SU-DHL-6 (cell line): ENCODE measurements at regions not wholly inside any gene's neighbourhood (a gene's known extent, or its start where the extent isn't known, plus 50 kb on each side); places are given as distances from the start of the nearest gene placed in this dataset.

Source experiments
- H2AFZ ChIP-seq: fragments of 200-600 bp; sonication (generic); 2 replicates; pipeline ENCODE4 v1.6.1; 2014; ENCODE audit warnings: low read depth, mild to moderate bottlenecking, moderate library complexity, mixed read lengths, antibody characterized with exemption, low read length; ENCODE audit not compliant: severe bottlenecking
- H3F3A ChIP-seq: fragments of 200-600 bp; shearing (Covaris generic); 2 replicates; pipeline ENCODE4 v1.6.0; 2016; ENCODE audit warnings: antibody characterized with exemption, mild to moderate bottlenecking; ENCODE audit not compliant: insufficient read depth
- H3K27ac ChIP-seq: fragments of 200-600 bp; sonication (generic); 2 replicates; pipeline ENCODE4 v1.5.1; 2016; ENCODE audit warnings: low read depth, mild to moderate bottlenecking, low read length, moderate library complexity, mixed read lengths
- H3K27me3 ChIP-seq: fragments of 200-600 bp; sonication (generic), shearing (Covaris generic); 2 replicates; pipeline ENCODE4 v1.6.0; 2014; ENCODE audit warnings: mild to moderate bottlenecking, low read length
- H3K36me3 ChIP-seq: fragments of 200-600 bp; sonication (generic); 2 replicates; pipeline ENCODE4 v1.6.1; 2014; ENCODE audit warnings: mild to moderate bottlenecking, low read length, mixed read lengths
- H3K4me2 ChIP-seq: fragments of 300-600, 200-600 bp; shearing (Covaris generic), sonication (generic); 2 replicates; pipeline ENCODE4 v1.6.0; 2014; ENCODE audit warnings: low read length, low read depth, mild to moderate bottlenecking; ENCODE audit not compliant: poor library complexity, severe bottlenecking
- H3K4me3 ChIP-seq: fragments of 200-600 bp; sonication (generic); 2 replicates; pipeline ENCODE4 v1.5.1; 2014; ENCODE audit warnings: antibody characterized with exemption, low read length, mild to moderate bottlenecking, mixed read lengths; ENCODE audit not compliant: insufficient read depth, poor library complexity, severe bottlenecking
- H3K79me2 ChIP-seq: fragments of 200-600 bp; sonication (generic); 2 replicates; pipeline ENCODE4 v1.6.1; 2014; ENCODE audit warnings: mild to moderate bottlenecking, low read length, moderate library complexity; ENCODE audit not compliant: insufficient read depth
- H3K9ac ChIP-seq: fragments of 200-600 bp; sonication (generic); 2 replicates; pipeline ENCODE4 v1.7.0; 2014; ENCODE audit warnings: mild to moderate bottlenecking, low read length
- H3K9me2 ChIP-seq: fragments of 200-600 bp; sonication (generic); replicated peaks from 2 replicates; pipeline ENCODE4 v1.6.1; 2014; ENCODE audit warnings: low read length; ENCODE audit not compliant: insufficient read depth
- H3K9me3 ChIP-seq: fragments of 200-600 bp; sonication (generic); 2 replicates; pipeline ENCODE4 v1.6.1; 2014; ENCODE audit warnings: low read length, mixed read lengths; ENCODE audit not compliant: insufficient read depth
- H4K20me1 ChIP-seq: fragments of 200-600 bp; sonication (generic); 2 replicates; pipeline ENCODE4 v1.6.1; 2014; ENCODE audit warnings: low read depth, mild to moderate bottlenecking, antibody characterized with exemption, low read length, moderate library complexity, mixed read lengths
- CTCF ChIP-seq: fragments of 200-600 bp; sonication (generic); IDR thresholded peaks from one replicate; pipeline ENCODE4 v1.5.1; 2017; ENCODE audit warnings: antibody characterized with exemption, mild to moderate bottlenecking, low read length, moderate library complexity; ENCODE audit not compliant: insufficient read depth, poor library complexity, severe bottlenecking
- EZH2phosphoT487 ChIP-seq: fragments of 200-600 bp; sonication (generic), shearing (Covaris generic); conservative IDR thresholded peaks from 2 replicates; pipeline ENCODE4 v1.6.1; 2018; ENCODE audit warnings: mild to moderate bottlenecking, antibody characterized with exemption, low read length, moderate library complexity, mixed read lengths

GRCh38 chr10:25117757-25118156 lies 57.0 kb upstream of the GPR158 start:
- TF ChIP-seq CTCF (no peak), EZH2phosphoT487 (no peak)
- Histone ChIP-seq H3K79me2 (no peaks in the 10 kb centered on the region), H3K27me3 (no peaks in the 10 kb centered on the region), H3K4me2 (no peak overlapping the region), H3K9me2 (no peaks in the 10 kb centered on the region), H3K9me3 (no peaks in the 10 kb centered on the region), H3K27ac (no peak overlapping the region), H3K4me3 (no peak overlapping the region), H4K20me1 (no peaks in the 10 kb centered on the region), H3K9ac (no peak overlapping the region), H3K36me3 (no peaks in the 10 kb centered on the region), H3F3A (no peaks in the 10 kb centered on the region), H2AFZ (no peak overlapping the region)

- H3F3A ChIP-seq = no peaks in the 10 kb centered on the region
- no peaks in the 10 kb centered on the region for H3K9me3 ChIP-seq
- H2AFZ ChIP-seq = no peak overlapping the region
- no peak for TF ChIP-seq CTCF
- H3K79me2 ChIP-seq = no peaks in the 10 kb centered on the region
- no peak overlapping the region for H3K4me3 ChIP-seq
- H3K9ac ChIP-seq = no peak overlapping the region
- H3K4me2 ChIP-seq = no peak overlapping the region
- H3K36me3 ChIP-seq = no peaks in the 10 kb centered on the region
- no peaks in the 10 kb centered on the region for H3K9me2 ChIP-seq
- H3K27me3 ChIP-seq = no peaks in the 10 kb centered on the region
- no peak overlapping the region for H3K27ac ChIP-seq
- H4K20me1 ChIP-seq = no peaks in the 10 kb centered on the region
Observed at GRCh38 chr10:25120188-25120587, 54.6 kb upstream of the GPR158 start.
